ENCODE measurements at regions not wholly inside any gene's neighbourhood (a gene's known extent, or its start where the extent isn't known, plus 50 kb on each side); places are given as distances from the start of the nearest gene placed in this dataset.

DNA sequence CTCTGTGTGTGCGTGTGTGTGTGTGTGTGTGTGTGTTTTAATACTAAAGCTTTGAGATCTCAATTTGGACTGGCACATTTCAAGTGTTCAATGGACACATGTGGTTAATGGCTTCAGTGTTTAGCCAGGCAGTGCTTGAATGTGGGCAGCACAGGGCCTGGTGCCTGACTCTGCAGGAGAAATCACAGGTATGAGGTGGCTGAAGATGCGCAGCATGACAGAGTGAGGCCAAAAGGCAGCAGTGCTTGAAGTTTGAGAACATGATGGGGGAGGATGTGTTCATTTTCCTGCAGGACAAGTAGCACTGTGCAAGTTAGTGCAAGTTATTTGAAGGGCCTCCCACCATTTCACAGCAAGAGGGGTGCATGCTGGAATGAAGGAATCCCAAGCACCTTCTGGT, 620.5 kb upstream of the TBL1XR1 start:
- 0 out of 2 replicates have a peak, but pooled peaks cover 6% of the 10 kb centered on the region for H3K9me3 Mint-ChIP-seq
- ChIA-PET CTCF (no interaction called here), POLR2A (no interaction called here)
- H3K4me3 Mint-ChIP-seq = no peak overlapping the region
- H3K4me1 Mint-ChIP-seq = no peaks in the 10 kb centered on the region; the same call in 1 of the 2 replicates
- H3K27me3 Mint-ChIP-seq (ENCODE audit: low read depth) = no peaks in the 10 kb centered on the region
- ATAC-seq (no peak), DNase-seq (ENCODE audit: low spot score) (no peak)
- no peak overlapping the region for H3K27ac Mint-ChIP-seq
- H3K36me3 Mint-ChIP-seq = no peaks in the 10 kb centered on the region
- TF ChIP-seq SP1 (CRISPR knock-in tag; conservative IDR thresholded peaks at IDR 0.05) (no peak), ATF6 (CRISPR knock-in tag; IDR thresholded peaks at IDR 0.05) (no peak), ZNF281 (CRISPR knock-in tag; IDR thresholded peaks at IDR 0.05) (no peak), NR1H2 (CRISPR knock-in tag; IDR thresholded peaks at IDR 0.05) (no peak), ZNF396 (CRISPR knock-in tag; IDR thresholded peaks at IDR 0.05; ENCODE audit: borderline replicate concordance) (no peak), ELF4 (CRISPR knock-in tag; IDR thresholded peaks at IDR 0.05; ENCODE audit: low read depth) (no peak), SOX15 (CRISPR knock-in tag; IDR thresholded peaks at IDR 0.05) (no peak), MXD4 (CRISPR knock-in tag; IDR thresholded peaks at IDR 0.05; ENCODE audit: borderline replicate concordance) (no peak), ZNF121 (CRISPR knock-in tag; IDR thresholded peaks at IDR 0.05) (no peak), ZNF219 (CRISPR knock-in tag; IDR thresholded peaks at IDR 0.05; ENCODE audit: borderline replicate concordance) (no peak), FOXK1 (CRISPR knock-in tag; IDR thresholded peaks at IDR 0.05) (no peak), NFE2L1 (CRISPR knock-in tag; IDR thresholded peaks at IDR 0.05) (no peak), TP53 (CRISPR knock-in tag; IDR thresholded peaks at IDR 0.05) (no peak)
- TF ChIP-seq, protein P1, sequence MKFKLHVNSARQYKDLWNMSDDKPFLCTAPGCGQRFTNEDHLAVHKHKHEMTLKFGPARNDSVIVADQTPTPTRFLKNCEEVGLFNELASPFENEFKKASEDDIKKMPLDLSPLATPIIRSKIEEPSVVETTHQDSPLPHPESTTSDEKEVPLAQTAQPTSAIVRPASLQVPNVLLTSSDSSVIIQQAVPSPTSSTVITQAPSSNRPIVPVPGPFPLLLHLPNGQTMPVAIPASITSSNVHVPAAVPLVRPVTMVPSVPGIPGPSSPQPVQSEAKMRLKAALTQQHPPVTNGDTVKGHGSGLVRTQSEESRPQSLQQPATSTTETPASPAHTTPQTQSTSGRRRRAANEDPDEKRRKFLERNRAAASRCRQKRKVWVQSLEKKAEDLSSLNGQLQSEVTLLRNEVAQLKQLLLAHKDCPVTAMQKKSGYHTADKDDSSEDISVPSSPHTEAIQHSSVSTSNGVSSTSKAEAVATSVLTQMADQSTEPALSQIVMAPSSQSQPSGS (CRISPR knock-in tag; IDR thresholded peaks at IDR 0.05; ENCODE audit: borderline replicate concordance, low read depth) = no peak
- TF ChIP-seq, protein P2, sequence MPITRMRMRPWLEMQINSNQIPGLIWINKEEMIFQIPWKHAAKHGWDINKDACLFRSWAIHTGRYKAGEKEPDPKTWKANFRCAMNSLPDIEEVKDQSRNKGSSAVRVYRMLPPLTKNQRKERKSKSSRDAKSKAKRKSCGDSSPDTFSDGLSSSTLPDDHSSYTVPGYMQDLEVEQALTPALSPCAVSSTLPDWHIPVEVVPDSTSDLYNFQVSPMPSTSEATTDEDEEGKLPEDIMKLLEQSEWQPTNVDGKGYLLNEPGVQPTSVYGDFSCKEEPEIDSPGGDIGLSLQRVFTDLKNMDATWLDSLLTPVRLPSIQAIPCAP (CRISPR knock-in tag; IDR thresholded peaks at IDR 0.05) = no peak
- TF ChIP-seq, protein P3, sequence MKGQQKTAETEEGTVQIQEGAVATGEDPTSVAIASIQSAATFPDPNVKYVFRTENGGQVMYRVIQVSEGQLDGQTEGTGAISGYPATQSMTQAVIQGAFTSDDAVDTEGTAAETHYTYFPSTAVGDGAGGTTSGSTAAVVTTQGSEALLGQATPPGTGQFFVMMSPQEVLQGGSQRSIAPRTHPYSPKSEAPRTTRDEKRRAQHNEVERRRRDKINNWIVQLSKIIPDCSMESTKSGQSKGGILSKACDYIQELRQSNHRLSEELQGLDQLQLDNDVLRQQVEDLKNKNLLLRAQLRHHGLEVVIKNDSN (CRISPR knock-in tag; IDR thresholded peaks at IDR 0.05) = no peak
- TF ChIP-seq, protein P4, sequence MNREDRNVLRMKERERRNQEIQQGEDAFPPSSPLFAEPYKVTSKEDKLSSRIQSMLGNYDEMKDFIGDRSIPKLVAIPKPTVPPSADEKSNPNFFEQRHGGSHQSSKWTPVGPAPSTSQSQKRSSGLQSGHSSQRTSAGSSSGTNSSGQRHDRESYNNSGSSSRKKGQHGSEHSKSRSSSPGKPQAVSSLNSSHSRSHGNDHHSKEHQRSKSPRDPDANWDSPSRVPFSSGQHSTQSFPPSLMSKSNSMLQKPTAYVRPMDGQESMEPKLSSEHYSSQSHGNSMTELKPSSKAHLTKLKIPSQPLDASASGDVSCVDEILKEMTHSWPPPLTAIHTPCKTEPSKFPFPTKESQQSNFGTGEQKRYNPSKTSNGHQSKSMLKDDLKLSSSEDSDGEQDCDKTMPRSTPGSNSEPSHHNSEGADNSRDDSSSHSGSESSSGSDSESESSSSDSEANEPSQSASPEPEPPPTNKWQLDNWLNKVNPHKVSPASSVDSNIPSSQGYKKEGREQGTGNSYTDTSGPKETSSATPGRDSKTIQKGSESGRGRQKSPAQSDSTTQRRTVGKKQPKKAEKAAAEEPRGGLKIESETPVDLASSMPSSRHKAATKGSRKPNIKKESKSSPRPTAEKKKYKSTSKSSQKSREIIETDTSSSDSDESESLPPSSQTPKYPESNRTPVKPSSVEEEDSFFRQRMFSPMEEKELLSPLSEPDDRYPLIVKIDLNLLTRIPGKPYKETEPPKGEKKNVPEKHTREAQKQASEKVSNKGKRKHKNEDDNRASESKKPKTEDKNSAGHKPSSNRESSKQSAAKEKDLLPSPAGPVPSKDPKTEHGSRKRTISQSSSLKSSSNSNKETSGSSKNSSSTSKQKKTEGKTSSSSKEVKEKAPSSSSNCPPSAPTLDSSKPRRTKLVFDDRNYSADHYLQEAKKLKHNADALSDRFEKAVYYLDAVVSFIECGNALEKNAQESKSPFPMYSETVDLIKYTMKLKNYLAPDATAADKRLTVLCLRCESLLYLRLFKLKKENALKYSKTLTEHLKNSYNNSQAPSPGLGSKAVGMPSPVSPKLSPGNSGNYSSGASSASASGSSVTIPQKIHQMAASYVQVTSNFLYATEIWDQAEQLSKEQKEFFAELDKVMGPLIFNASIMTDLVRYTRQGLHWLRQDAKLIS (CRISPR knock-in tag; IDR thresholded peaks at IDR 0.05; ENCODE audit: borderline replicate concordance) = no peak
- TF ChIP-seq, protein P5, sequence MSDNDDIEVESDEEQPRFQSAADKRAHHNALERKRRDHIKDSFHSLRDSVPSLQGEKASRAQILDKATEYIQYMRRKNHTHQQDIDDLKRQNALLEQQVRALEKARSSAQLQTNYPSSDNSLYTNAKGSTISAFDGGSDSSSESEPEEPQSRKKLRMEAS (CRISPR knock-in tag; IDR thresholded peaks at IDR 0.05) = no peak
